ENCODE measurements at regions not wholly inside any gene's neighbourhood (a gene's known extent, or its start where the extent isn't known, plus 50 kb on each side); places are given as distances from the start of the nearest gene placed in this dataset.
"Not testable (repeated sequence)": the region's sequence is repeated elsewhere in the genome, so short reads cannot be mapped to it uniquely, and the experiment has no call there.

DNA sequence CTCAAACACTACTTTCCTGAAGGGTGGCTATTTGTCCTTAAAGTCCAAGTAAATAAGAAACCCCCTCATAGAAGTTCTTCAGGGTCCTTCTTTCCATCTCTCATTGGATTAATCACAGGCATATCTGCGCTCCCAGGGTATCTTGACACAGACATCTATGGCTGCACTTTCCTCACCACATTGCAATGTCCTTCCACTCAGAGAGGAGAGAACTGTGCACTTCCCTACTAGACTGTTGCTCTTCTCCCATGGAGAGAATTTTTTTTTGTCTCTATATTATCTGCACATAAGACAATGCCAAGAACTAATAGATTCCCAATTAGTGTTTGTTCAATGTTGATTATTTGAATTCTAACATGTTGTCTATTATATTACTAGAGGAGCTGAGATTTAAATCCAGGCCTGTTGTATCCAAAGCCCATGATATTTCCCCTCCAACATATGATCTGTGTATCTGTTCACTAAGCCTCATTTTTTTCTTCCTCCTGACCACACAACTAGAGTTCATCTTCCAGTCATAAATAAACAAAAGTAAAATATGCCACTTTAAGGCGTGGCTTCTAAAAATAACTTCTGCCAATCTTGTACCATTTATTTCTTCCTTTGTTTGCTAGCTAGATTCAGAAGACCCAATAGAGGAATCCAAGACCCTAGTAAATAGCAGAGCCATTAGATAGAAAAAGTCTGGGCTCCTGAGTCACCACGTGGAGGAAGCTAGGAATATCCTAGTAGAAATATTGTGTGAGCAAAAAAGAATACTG is 61.5 kb upstream of the FAM241A start:
- no peak for DNase-seq (ENCODE audit: low read depth)

DNA sequence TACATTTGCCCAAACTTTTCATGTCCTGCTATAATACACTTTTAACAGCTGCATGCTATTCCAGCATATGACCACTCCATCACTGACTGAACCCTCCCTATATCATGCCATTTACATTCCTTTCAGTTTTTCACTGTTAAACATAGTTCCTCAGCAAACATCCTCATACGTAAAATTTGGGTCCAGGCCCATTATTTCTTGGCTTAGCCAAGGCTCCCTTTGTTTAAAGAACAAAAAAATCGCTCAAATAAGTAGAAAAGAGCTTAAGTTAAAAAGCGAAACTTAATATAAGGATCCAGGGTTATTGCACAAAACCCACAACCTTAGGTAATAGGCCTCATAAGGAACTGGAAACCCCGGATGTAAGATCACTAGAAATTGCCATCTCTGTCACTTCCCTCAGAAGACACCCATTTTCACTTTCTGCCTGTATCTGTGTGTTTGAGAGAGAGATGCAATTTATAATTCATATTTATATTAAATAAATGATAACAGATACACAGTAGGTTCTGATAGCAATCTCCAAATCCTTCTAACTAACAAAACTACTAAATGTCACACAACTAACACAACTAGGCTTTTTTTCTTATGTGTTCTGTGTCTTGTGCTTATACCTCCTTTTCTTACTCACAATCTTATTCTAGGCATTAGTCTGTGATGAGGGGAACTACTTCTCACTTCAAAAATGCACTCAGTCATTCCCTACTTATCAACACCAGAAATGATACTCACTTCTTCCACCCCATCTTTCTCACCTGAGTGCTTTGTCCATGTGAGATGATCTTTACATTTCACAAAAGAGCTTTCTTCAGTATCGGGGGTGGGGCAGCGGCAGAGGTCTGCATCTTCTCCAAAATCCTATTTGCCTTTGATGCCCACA is 59.9 kb upstream of the FAM241A start:
- no peak for DNase-seq (ENCODE audit: low read depth)

DNA sequence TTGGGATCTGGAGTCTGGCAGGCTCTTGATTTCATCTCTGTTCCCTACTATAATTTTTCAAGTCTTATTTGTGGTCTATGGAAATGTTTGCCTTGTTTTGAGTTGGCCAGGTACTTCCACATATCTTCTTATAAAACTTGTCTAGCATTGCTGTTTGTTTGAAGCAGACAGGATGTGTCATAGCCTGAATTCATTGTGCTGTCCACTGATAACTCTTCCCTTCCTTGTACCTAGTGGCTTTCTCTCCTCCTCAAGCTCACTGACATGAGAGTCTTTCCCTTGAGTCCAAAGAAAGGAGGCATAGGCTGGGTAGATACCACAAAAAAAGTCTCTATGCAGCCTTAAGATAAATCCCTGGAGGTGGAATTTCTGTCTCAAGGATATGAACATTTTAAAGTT is 59.2 kb upstream of the FAM241A start:
- no peak for DNase-seq (ENCODE audit: low read depth)

DNA sequence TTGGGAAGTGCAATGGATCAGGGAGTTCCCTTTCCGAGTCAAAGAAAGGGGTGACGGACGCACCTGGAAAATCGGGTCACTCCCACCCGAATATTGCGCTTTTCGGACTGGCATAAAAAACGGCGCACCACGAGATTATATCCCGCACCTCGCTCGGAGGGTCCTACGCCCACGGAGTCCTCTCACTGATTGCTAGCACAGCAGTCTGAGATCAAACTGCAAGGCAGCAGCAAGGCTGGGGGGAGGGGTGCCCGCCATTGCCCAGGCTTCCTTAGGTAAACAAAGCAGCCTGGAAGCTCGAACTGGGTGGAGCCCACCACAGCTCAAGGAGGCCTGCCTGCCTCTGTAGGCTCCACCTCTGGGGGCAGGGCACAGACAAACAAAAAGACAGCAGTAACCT is 58.6 kb upstream of the FAM241A start:
- not testable (repeated sequence) for DNase-seq (ENCODE audit: low read depth)

DNA sequence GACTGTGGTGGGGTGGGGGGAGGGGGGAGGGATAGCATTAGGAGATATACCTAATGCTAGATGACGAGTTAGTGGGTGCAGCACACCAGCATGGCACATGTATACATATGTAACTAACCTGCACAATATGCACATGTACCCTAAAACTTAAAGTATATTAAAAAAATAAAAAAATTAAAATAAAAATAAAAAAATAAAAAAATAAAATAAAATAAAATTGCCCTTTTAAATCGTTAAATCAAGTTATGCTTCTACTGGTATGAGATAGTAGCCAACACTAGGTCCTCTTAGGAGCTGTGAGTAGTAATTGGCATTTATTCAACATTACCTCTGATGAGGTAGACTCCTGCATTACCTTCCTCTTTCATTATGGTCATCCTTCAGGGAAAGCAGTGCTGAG is 52.9 kb upstream of the FAM241A start:
- DNase-seq (ENCODE audit: low read depth), result not testable (repeated sequence)

DNA sequence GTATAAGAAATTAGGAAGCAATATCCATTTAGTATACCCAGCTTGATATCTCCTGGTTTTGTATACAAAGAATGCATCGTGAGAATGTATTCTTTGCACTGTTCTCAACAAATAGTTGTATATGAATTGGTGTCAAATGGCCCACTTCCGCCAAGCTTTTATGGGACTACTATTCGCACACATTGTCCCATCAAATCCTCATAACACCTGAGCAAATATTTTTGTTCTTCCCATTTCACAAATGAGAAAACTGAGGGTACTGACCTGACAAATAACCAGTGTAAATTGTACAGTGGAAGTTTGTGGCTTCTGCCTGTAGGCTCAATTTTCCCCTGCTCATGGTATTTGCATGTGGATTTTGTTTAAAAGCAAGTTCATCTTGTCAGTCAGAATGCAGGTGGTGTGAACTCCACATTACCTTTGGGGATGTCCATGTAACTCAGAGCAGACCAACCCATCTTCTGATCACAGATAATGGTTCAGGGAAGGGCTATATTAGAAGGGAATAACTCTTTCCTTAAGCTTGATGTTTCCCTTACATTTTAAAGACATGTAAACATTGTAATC is 51.5 kb upstream of the FAM241A start:
- no peak for DNase-seq (ENCODE audit: low read depth)

DNA sequence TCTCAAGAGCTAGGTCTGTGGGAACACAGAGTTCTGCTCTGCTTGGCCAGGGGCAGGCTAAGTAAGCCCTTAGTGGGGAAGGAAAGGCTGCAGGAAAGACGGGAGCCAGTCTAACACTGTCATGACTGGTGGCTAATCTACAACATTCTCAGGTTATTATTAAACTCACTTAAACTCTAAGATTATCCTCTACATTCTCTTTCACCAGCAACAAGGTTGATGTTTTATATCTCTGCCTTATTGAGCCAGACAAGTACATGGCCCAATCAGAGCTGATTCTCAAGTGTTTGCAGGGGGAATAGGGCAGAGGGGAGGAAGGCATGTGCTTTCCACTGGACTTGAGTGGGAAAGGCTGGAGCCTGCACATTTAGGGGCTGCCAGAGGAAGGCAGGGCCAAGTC is 50.9 kb upstream of the FAM241A start:
- no peak for DNase-seq (ENCODE audit: low read depth)

All from activated T-cell treated with anti-CD3 and anti-CD28 coated beads for 1 hour (primary cell).